ENCODE measurements at regions not wholly inside any gene's neighbourhood (a gene's known extent, or its start where the extent isn't known, plus 50 kb on each side); places are given as distances from the start of the nearest gene placed in this dataset.

DNA sequence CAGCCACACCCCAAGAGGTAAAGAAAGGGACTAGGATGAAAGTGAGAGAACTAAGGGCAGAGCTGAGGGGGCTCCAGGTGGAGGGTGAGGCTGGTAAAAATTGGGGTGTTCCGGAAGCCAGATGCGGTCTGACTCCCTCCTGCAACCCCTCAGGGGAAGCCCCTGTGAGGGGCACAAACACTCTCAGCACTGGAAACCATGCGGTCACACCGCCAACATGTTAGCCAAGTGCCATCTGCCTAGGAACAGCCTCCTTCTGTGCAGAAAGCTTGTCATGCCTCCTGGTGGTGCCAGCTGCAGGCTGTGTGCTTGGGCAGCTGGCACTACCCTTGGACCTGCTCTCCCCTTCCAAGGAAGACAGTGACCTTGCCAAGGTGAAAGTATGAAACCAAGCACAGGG is 83.5 kb upstream of the RPL38 start:
- TF ChIP-seq, protein P1, sequence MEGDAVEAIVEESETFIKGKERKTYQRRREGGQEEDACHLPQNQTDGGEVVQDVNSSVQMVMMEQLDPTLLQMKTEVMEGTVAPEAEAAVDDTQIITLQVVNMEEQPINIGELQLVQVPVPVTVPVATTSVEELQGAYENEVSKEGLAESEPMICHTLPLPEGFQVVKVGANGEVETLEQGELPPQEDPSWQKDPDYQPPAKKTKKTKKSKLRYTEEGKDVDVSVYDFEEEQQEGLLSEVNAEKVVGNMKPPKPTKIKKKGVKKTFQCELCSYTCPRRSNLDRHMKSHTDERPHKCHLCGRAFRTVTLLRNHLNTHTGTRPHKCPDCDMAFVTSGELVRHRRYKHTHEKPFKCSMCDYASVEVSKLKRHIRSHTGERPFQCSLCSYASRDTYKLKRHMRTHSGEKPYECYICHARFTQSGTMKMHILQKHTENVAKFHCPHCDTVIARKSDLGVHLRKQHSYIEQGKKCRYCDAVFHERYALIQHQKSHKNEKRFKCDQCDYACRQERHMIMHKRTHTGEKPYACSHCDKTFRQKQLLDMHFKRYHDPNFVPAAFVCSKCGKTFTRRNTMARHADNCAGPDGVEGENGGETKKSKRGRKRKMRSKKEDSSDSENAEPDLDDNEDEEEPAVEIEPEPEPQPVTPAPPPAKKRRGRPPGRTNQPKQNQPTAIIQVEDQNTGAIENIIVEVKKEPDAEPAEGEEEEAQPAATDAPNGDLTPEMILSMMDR (IDR thresholded peaks at IDR 0.05), result no peak
- no peaks in the 10 kb centered on the region for H3K4me1 ChIP-seq
- no peaks in the 10 kb centered on the region for H3K9me3 ChIP-seq
- intact Hi-C loops (cut with DNase I; ENCODE audit: low total_unique reads), result no loop called here
- H3K4me3 ChIP-seq, result no peak overlapping the region
- no peak overlapping the region for H3K27ac ChIP-seq
- no peak for DNase-seq
- H3K27me3 ChIP-seq, result peaks cover 0 to 35% of the 10 kb centered on the region in 2 donors
- H3K36me3 ChIP-seq, result no peaks in the 10 kb centered on the region

DNA sequence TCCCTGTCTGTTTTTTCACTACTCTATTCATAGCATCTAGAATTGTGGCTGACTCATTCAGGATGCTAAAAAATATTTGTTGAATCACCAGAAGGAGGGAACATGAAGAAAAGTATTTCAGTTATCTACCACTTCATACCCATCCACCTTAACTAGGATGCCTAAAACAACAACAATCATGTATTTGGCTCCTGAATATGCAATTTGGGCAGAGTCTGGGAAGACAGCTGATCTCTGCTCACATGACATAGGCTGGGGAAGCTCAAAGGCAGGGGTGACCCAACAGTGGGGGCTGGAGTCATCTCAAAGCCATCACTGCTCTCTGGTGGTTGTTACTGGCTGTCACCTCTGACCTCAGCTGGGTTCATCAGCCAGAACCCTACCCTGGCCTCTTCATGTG is 80.1 kb upstream of the RPL38 start:
- no peak overlapping the region for H3K27ac ChIP-seq
- TF ChIP-seq, protein P1 (IDR thresholded peaks at IDR 0.05), result no peak
- intact Hi-C loops (cut with DNase I; ENCODE audit: low total_unique reads), result no loop called here
- DNase-seq, result no peak
- no peaks in the 10 kb centered on the region for H3K36me3 ChIP-seq
- H3K9me3 ChIP-seq, result no peaks in the 10 kb centered on the region
- no peaks in the 10 kb centered on the region for H3K4me1 ChIP-seq
- H3K4me3 ChIP-seq, result no peak overlapping the region
- H3K27me3 ChIP-seq, result peaks cover 0 to 24% of the 10 kb centered on the region in 2 donors

DNA sequence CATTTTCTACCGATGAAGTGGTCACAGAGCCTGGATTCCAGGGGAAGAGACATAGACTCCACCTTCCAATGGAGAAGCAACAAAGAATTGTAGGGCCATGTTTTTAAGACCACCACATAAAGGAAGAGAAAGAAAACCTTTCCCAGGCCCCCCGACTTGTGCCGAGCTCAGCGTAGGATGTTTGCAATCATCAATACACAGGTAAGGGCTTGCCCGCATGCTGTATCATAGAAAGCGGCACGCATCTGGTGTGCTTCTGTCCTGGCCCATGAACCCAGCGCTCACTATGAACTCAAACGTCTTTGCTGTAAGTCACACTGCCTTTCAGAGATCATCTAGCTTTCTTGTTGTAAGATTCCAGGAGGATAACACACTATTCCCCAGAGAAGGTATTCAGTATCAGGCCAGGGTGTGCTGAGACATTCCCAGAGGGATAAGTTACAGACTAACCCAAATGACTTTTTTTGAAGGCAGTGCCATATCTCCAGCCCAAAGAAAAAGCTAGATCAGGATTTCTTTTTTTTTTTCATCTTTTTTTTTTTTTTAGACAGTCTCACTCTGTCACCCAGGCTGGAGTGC is 79.5 kb upstream of the RPL38 start:
- intact Hi-C loops (cut with DNase I; ENCODE audit: low total_unique reads), result no loop called here
- Histone ChIP-seq H3K4me3 (no peak overlapping the region), H3K4me1 (no peaks in the 10 kb centered on the region), H3K27me3 (peaks cover 0 to 24% of the 10 kb centered on the region in 2 donors), H3K27ac (no peak overlapping the region), H3K36me3 (no peaks in the 10 kb centered on the region), H3K9me3 (no peaks in the 10 kb centered on the region)
- TF ChIP-seq, protein P1 (IDR thresholded peaks at IDR 0.05), result no peak
- DNase-seq, result no peak

DNA sequence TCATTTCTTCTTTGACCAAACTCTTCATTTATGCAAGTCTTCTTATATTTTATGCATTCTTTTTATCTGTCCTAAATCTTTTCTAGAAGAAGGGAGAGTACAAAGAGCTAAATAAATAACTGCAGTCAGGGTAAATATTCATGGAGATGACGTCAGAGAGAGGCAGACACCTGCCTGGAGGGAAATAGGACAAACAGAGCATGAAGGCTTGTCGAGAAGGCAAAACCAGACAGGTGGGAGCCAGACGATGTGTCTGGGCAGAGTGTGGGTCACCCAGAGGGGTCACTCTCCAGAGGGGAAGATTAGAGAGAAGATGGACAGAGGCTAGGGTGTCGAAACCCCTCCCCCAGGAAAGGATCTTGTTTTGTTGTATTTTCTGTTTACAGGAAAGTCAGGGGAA is 78.3 kb upstream of the RPL38 start:
- H3K9me3 ChIP-seq, result no peaks in the 10 kb centered on the region
- no peaks in the 10 kb centered on the region for H3K4me1 ChIP-seq
- H3K27me3 ChIP-seq, result peaks cover 0 to 24% of the 10 kb centered on the region in 2 donors
- no peak overlapping the region for H3K27ac ChIP-seq
- H3K4me3 ChIP-seq, result no peak overlapping the region
- intact Hi-C loops (cut with DNase I; ENCODE audit: low total_unique reads), result no loop called here
- no peak for DNase-seq
- TF ChIP-seq, protein P1 (IDR thresholded peaks at IDR 0.05), result no peak
- no peaks in the 10 kb centered on the region for H3K36me3 ChIP-seq

DNA sequence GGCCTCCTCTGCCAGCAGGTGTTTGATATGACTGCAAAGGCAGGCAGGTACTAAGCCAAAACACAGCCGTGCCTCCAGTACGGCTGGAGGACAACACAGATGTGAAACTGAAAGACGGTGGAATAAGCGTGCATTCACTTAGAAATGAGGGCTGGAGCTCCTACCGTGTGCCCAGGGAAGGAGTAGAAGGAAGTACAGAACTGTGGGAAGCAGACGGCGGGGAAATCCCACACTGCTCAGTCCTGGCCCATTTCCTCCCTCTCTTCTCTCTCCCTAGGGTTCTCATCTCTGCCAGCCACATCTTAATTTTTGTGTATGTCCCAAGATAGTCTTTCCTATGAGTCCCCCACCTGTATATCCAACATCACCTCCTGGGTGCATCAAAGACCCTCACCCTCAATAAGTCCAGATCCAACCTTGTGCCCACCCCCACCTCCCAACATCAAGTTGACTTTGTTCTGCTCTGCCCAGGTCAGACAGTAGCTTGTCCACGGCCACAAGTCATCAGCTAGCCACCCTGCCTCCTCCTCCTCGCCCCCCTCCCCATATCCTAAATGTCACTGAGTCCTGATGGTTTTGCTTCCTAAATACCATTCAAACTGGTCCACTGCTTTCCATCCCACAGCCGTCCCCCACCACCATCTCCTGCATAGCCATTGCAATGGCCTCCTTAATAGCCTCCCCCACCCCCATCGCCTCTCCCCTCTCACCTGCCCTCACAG is 77.1 kb upstream of the RPL38 start:
- Histone ChIP-seq H3K9me3 (no peaks in the 10 kb centered on the region), H3K4me1 (no peaks in the 10 kb centered on the region), H3K27ac (no peak overlapping the region), H3K4me3 (no peak overlapping the region), H3K36me3 (no peaks in the 10 kb centered on the region), H3K27me3 (peaks cover 0 to 19% of the 10 kb centered on the region in 2 donors)
- TF ChIP-seq, protein P1 (IDR thresholded peaks at IDR 0.05), result no peak
- no peak for DNase-seq
- intact Hi-C loops (cut with DNase I; ENCODE audit: low total_unique reads), result no loop called here

All from tibial artery (tissue), 4 donors.